ENCODE measurements at regions not wholly inside any gene's neighbourhood (a gene's known extent, or its start where the extent isn't known, plus 50 kb on each side); places are given as distances from the start of the nearest gene placed in this dataset.

DNA sequence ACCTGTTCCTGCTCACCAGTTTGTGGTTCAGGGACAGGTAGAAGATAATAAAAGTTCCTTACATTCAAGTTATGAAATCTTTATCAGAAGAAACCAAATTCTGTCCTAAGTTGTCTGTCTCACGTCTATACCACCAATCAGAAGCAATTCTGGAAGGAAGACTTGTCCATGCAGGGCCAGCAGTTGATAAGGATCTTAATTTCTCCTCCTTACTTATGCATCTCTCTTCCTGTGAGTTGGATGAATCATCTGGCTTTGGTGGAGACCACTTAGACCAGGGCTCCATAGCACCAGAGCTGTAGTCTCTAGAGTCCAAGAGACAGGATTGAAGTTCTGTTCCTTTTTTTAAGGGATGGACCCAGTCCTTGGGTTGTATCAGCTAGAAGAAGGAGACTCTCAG lies 106.5 kb downstream of the APOB start:
- DNase-seq = no peak
- TF ChIP-seq, protein P1, sequence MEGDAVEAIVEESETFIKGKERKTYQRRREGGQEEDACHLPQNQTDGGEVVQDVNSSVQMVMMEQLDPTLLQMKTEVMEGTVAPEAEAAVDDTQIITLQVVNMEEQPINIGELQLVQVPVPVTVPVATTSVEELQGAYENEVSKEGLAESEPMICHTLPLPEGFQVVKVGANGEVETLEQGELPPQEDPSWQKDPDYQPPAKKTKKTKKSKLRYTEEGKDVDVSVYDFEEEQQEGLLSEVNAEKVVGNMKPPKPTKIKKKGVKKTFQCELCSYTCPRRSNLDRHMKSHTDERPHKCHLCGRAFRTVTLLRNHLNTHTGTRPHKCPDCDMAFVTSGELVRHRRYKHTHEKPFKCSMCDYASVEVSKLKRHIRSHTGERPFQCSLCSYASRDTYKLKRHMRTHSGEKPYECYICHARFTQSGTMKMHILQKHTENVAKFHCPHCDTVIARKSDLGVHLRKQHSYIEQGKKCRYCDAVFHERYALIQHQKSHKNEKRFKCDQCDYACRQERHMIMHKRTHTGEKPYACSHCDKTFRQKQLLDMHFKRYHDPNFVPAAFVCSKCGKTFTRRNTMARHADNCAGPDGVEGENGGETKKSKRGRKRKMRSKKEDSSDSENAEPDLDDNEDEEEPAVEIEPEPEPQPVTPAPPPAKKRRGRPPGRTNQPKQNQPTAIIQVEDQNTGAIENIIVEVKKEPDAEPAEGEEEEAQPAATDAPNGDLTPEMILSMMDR (IDR thresholded peaks at IDR 0.05; ENCODE audit: borderline replicate concordance) = no peak
- Histone ChIP-seq H3K27me3 (ENCODE audit: low read depth) (peaks cover 30% of the 10 kb centered on the region), H3K27ac (replicated peaks) (no peak overlapping the region), H3K4me3 (no peak overlapping the region), H3K36me3 (no peaks in the 10 kb centered on the region), H3K9me3 (replicated peaks) (no peaks in the 10 kb centered on the region), H3K4me1 (no peaks in the 10 kb centered on the region)
- intact Hi-C loops (cut with micrococcal nuclease) = no loop called here

DNA sequence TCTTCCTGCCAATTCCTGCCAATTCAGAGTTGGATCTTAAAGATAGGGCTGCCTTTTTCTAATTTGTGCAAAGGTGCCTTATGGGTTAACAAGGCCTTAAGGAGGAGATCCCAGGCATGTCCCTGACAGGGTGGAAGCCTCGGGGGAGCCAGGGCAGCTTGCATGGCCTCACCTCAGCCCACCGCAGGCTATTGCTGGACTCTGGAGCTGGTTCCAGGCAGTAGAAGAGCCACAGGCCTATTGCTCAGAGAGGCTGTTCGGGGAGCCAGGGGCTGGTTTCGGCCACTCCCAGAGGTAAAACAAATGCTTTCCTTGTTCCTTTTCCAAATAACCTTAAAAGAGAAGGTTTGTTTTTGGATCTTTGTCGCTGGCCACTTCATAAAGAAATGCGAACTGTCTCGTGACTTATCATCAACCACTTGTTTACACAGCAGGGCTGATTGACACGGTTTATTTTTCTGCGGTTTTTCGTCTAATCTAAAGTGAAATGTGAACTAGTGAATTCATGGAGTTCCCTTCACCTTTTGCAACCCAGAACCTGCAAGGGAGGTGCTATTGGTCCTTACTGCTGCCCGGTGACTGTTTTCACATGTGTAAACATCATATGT lies 108.6 kb downstream of the APOB start:
- no peak for DNase-seq
- H3K27me3 ChIP-seq (ENCODE audit: low read depth) = peaks cover 34% of the 10 kb centered on the region
- intact Hi-C loops (cut with micrococcal nuclease) = no loop called here
- H3K36me3 ChIP-seq = no peaks in the 10 kb centered on the region
- TF ChIP-seq, protein P1 (IDR thresholded peaks at IDR 0.05; ENCODE audit: borderline replicate concordance) = no peak
- H3K4me3 ChIP-seq = no peak overlapping the region
- no peaks in the 10 kb centered on the region for H3K9me3 ChIP-seq (replicated peaks)
- H3K27ac ChIP-seq (replicated peaks) = no peak overlapping the region
- no peaks in the 10 kb centered on the region for H3K4me1 ChIP-seq

DNA sequence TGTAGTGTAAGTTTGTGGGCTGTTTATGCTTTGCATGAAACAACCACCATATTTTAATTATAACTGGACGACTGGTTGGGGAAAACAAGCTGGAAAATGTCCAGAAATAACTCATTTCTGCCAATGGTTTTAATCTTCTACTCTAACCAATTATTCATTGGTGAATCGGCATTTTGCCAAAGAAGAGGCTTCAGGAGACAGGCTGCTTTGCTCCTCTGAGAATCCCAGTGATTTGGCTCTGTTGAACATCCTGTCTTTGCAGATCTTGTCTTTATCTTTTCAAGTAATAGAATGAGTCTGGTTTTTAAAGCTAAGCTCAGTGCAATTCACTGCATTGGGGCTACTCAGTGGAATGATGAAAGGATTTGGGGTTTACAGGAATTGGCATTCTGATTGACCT lies 109.6 kb downstream of the APOB start:
- intact Hi-C loops (cut with micrococcal nuclease) = no loop called here
- Histone ChIP-seq H3K27me3 (ENCODE audit: low read depth) (peaks cover 44% of the 10 kb centered on the region), H3K27ac (replicated peaks) (no peak overlapping the region), H3K36me3 (no peaks in the 10 kb centered on the region), H3K4me3 (no peak overlapping the region), H3K9me3 (replicated peaks) (no peaks in the 10 kb centered on the region), H3K4me1 (no peaks in the 10 kb centered on the region)
- TF ChIP-seq, protein P1 (IDR thresholded peaks at IDR 0.05; ENCODE audit: borderline replicate concordance) = no peak
- no peak for DNase-seq

DNA sequence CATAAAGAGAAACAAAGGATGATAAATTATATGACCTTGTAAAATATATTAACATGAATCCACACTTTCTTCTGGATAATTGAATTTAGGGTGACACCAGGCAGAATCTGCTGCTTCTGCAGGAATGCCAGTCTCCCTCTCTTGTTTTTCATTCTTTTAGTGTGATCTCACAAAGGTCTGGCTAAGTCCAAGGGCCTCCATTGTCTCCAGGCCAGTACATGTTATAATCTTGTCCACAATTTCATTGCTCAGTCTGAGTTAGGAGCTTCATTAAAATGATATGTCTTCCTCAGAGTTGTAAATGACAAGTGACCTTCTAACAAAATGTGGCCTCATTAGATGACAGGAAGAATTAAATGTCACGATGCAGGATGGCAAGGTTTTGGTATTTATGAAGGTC lies 110.2 kb downstream of the APOB start:
- intact Hi-C loops (cut with micrococcal nuclease) = no loop called here
- DNase-seq = no peak
- Histone ChIP-seq H3K27ac (replicated peaks) (no peak overlapping the region), H3K4me1 (no peaks in the 10 kb centered on the region), H3K36me3 (no peaks in the 10 kb centered on the region), H3K4me3 (no peak overlapping the region), H3K9me3 (replicated peaks) (peaks cover 1% of the 10 kb centered on the region), H3K27me3 (ENCODE audit: low read depth) (peaks cover 40% of the 10 kb centered on the region)
- TF ChIP-seq, protein P1 (IDR thresholded peaks at IDR 0.05; ENCODE audit: borderline replicate concordance) = no peak

DNA sequence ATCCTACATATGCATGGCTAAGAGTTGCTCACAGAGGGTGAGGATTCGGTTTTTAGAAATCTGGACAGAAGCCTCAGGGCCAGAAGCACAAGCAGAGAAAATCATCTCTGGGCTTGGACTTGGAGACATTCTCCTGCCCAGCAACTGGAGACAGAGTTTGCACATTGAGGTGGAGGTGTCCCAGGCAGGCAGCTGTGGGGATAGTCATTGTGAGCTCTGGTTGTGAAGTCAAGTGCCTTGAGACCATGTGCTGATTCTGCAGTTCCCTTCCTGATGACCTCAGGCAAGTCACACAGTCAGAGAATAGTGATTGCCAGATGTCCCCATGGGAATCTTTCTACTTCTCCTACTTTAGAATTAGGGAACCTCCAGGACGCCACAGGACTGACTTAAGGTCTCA lies 108.4 kb upstream of the LDAH start:
- TF ChIP-seq, protein P1 (IDR thresholded peaks at IDR 0.05; ENCODE audit: borderline replicate concordance) = no peak
- no peak for DNase-seq
- Histone ChIP-seq H3K36me3 (no peaks in the 10 kb centered on the region), H3K27ac (replicated peaks) (no peak overlapping the region), H3K27me3 (ENCODE audit: low read depth) (peaks cover 25% of the 10 kb centered on the region), H3K4me1 (no peaks in the 10 kb centered on the region), H3K9me3 (replicated peaks) (peaks cover 11% of the 10 kb centered on the region), H3K4me3 (no peak overlapping the region)
- intact Hi-C loops (cut with micrococcal nuclease) = no loop called here

Data from left ventricle myocardium inferior (tissue), 1 donor.